ENCODE measurements at regions not wholly inside any gene's neighbourhood (a gene's known extent, or its start where the extent isn't known, plus 50 kb on each side); places are given as distances from the start of the nearest gene placed in this dataset.

DNA sequence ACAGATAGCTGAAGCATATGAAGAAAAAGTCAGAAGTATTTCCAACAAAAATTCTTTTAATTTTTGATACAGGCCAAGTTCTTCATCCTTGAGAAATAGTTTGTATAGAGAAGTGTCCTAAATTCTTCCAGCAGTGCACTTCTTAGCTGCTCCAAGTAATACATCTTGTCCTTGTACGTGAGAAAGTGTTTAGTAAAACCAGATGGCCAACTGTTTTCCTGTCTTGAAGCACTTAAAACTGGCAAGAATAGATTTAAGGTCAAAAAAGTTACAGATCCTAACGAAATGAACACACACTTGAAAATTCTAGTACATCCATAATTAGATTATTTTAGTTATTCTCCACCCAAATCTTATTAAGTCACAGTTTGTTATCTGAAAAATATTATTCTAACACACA is 52.2 kb upstream of the HSF2 start:
- H3K4me1 ChIP-seq (ENCODE audit: control insufficient read depth, insufficient read depth, low read length), result no peaks in the 10 kb centered on the region
- no peak overlapping the region for H3K9ac ChIP-seq (ENCODE audit: low read depth, low read length)
- H3K27me3 ChIP-seq (ENCODE audit: control insufficient read depth, insufficient read depth, low read length), result no peaks in the 10 kb centered on the region
- H3K9me3 ChIP-seq (ENCODE audit: control insufficient read depth, insufficient read depth, low read length), result no peaks in the 10 kb centered on the region
- H3K4me3 ChIP-seq (ENCODE audit: low read depth, low read length), result no peak overlapping the region
- H3K36me3 ChIP-seq (ENCODE audit: control insufficient read depth, insufficient read depth, low read length), result no peaks in the 10 kb centered on the region

- H3K9ac ChIP-seq (ENCODE audit: low read depth, low read length), result no peak overlapping the region
- no peak overlapping the region for H3K4me3 ChIP-seq (ENCODE audit: low read depth, low read length)
- H3K9me3 ChIP-seq (ENCODE audit: control insufficient read depth, insufficient read depth, low read length), result no peaks in the 10 kb centered on the region
- H3K36me3 ChIP-seq (ENCODE audit: control insufficient read depth, insufficient read depth, low read length), result no peaks in the 10 kb centered on the region
- H3K27me3 ChIP-seq (ENCODE audit: control insufficient read depth, insufficient read depth, low read length), result no peaks in the 10 kb centered on the region
- no peaks in the 10 kb centered on the region for H3K4me1 ChIP-seq (ENCODE audit: control insufficient read depth, insufficient read depth, low read length)
Observed at GRCh38 chr6:122347751-122348150, 51.7 kb upstream of the HSF2 start.
